ENCODE measurements at regions not wholly inside any gene's neighbourhood (a gene's known extent, or its start where the extent isn't known, plus 50 kb on each side); places are given as distances from the start of the nearest gene placed in this dataset.

DNA sequence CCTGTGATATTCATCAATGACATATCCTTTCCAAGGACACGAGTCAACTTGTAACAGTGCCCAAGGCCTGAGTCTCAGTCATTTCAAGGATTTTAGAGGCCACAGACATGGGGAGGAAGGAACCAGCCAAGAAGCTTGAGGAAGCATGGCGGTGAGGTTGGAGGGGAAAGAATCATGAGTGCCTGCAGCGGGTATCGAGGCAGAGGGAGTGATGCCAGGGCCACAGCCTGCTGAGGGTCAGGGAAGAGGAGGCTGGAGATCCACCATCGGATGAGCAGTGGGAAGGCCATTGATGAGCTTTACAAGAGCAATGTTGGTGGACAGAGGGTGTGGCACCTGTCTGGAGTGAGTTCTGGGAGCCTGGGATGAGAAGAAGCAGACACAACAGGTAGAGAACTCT lies 88.5 kb upstream of the IER5L start:
- TF ChIP-seq POLR2A (IDR thresholded peaks at IDR 0.05; ENCODE audit: low read length) (no peak), GATA1 (IDR thresholded peaks at IDR 0.05; ENCODE audit: low read depth, low read length) (no peak)

Measured in erythroblast (primary cell).